ENCODE measurements at regions not wholly inside any gene's neighbourhood (a gene's known extent, or its start where the extent isn't known, plus 50 kb on each side); places are given as distances from the start of the nearest gene placed in this dataset.

GRCh38 chr13:31442571-31442970, 242.8 kb downstream of the B3GLCT start:
- DNase-seq (ENCODE audit: low spot score), result no peak

- no peak for DNase-seq (ENCODE audit: low spot score)
Measured at GRCh38 chr13:31444266-31444856, 244.6 kb downstream of the B3GLCT start.

- DNase-seq (ENCODE audit: low spot score), result no peak
Measured at GRCh38 chr13:31452525-31452924, 252.8 kb downstream of the B3GLCT start.

- DNase-seq (ENCODE audit: low spot score), result no peak
Measured at GRCh38 chr13:31455581-31455980, 255.8 kb downstream of the B3GLCT start.

GRCh38 chr13:31456056-31456455, 256.3 kb downstream of the B3GLCT start:
- no peak for DNase-seq (ENCODE audit: low spot score)

GRCh38 chr13:31460061-31460460, 260.3 kb downstream of the B3GLCT start:
- no peak for DNase-seq (ENCODE audit: low spot score)

GRCh38 chr13:31461923-31462322, 262.1 kb downstream of the B3GLCT start:
- DNase-seq (ENCODE audit: low spot score), result no peak

GRCh38 chr13:31462766-31463165, 263.0 kb downstream of the B3GLCT start:
- DNase-seq (ENCODE audit: low spot score), result no peak

- DNase-seq (ENCODE audit: low spot score), result no peak
Measured at GRCh38 chr13:31468114-31468902, 268.5 kb downstream of the B3GLCT start.

- no peak for DNase-seq (ENCODE audit: low spot score)
Measured at GRCh38 chr13:31469377-31469776, 269.6 kb downstream of the B3GLCT start.

GRCh38 chr13:31476266-31476665, 263.1 kb upstream of the RXFP2 start:
- no peak for DNase-seq (ENCODE audit: low spot score)

GRCh38 chr13:31476753-31477152, 262.6 kb upstream of the RXFP2 start:
- no peak for DNase-seq (ENCODE audit: low spot score)

- DNase-seq (ENCODE audit: low spot score), result no peak
Measured at GRCh38 chr13:31477961-31478360, 261.4 kb upstream of the RXFP2 start.

GRCh38 chr13:31485183-31485582, 254.1 kb upstream of the RXFP2 start:
- DNase-seq (ENCODE audit: low spot score), result no peak

- DNase-seq (ENCODE audit: low spot score), result no peak
Measured at GRCh38 chr13:31485651-31486051, 253.7 kb upstream of the RXFP2 start.

- DNase-seq (ENCODE audit: low spot score), result no peak
Measured at GRCh38 chr13:31495336-31495735, 244.0 kb upstream of the RXFP2 start.

GRCh38 chr13:31499274-31499673, 240.1 kb upstream of the RXFP2 start:
- DNase-seq (ENCODE audit: low spot score), result no peak

- DNase-seq (ENCODE audit: low spot score), result no peak
Measured at GRCh38 chr13:31503626-31504025, 235.7 kb upstream of the RXFP2 start.

- no peak for DNase-seq (ENCODE audit: low spot score)
Measured at GRCh38 chr13:31504918-31505317, 234.4 kb upstream of the RXFP2 start.

- DNase-seq (ENCODE audit: low spot score), result no peak
Measured at GRCh38 chr13:31512331-31512730, 227.0 kb upstream of the RXFP2 start.

- DNase-seq (ENCODE audit: low spot score), result no peak
Measured at GRCh38 chr13:31514932-31515331, 224.4 kb upstream of the RXFP2 start.

GRCh38 chr13:31515427-31515826, 223.9 kb upstream of the RXFP2 start:
- no peak for DNase-seq (ENCODE audit: low spot score)

- DNase-seq (ENCODE audit: low spot score), result no peak
Measured at GRCh38 chr13:31517599-31517998, 221.7 kb upstream of the RXFP2 start.

GRCh38 chr13:31518645-31519044, 220.7 kb upstream of the RXFP2 start:
- DNase-seq (ENCODE audit: low spot score), result no peak

Measured in HuH-7 (cell line).